SK-N-SH treated with all-trans-retinoic acid at 6 μM for 48 hours (cell line): ENCODE measurements at regions not wholly inside any gene's neighbourhood (a gene's known extent, or its start where the extent isn't known, plus 50 kb on each side); places are given as distances from the start of the nearest gene placed in this dataset.

Experiments
- ATAC-seq: fragments of 200-7000 bp; cut with Tn5 transposase; 3 replicates; pipeline ENCODE4 v1.9.1; 2020; ENCODE audit warnings: mild to moderate bottlenecking, moderate library complexity
- ARNTL ChIP-seq: fragments of 450-650 bp; formaldehyde crosslinking; IDR thresholded peaks from 2 replicates; pipeline ENCODE4 v1.5.0; 2020; ENCODE audit warnings: low read depth, mild to moderate bottlenecking, moderate library complexity, borderline replicate concordance
- BACH2 ChIP-seq: fragments of 250-450 bp; sonication (Bioruptor Pico); IDR thresholded peaks from 2 replicates; pipeline ENCODE4 v1.9.0; 2021; ENCODE audit warnings: mild to moderate bottlenecking, borderline replicate concordance
- CSDC2 ChIP-seq: fragments of 250-450 bp; sonication (Bioruptor Pico); IDR thresholded peaks from 2 replicates; pipeline ENCODE4 v1.5.0; 2020; ENCODE audit warnings: mild to moderate bottlenecking, moderate library complexity
- ESRRG ChIP-seq: fragments of 250-450 bp; sonication (Bioruptor Pico); IDR thresholded peaks from 2 replicates; pipeline ENCODE4 v1.6.1; 2021; ENCODE audit warnings: mild to moderate bottlenecking
- GLIS3 ChIP-seq: fragments of 250-450 bp; sonication (Bioruptor Pico); IDR thresholded peaks from 2 replicates; pipeline ENCODE4 v1.5.0; 2020; ENCODE audit warnings: mild to moderate bottlenecking, moderate library complexity
- ISL1 ChIP-seq: fragments of 250-450 bp; sonication (Bioruptor Pico); IDR thresholded peaks from 2 replicates; pipeline ENCODE4 v2.1.2; 2022; ENCODE audit warnings: mild to moderate bottlenecking, moderate library complexity
- PATZ1 ChIP-seq: fragments of 250-450 bp; sonication (Bioruptor Pico); IDR thresholded peaks from 2 replicates; pipeline ENCODE4 v1.8.0; 2020; ENCODE audit warnings: mild to moderate bottlenecking, moderate library complexity, borderline replicate concordance
- PPARA ChIP-seq: fragments of 250-450 bp; sonication (Bioruptor Pico); IDR thresholded peaks from 2 replicates; pipeline ENCODE4 v1.5.0; 2020; ENCODE audit warnings: mild to moderate bottlenecking, borderline replicate concordance
- RARB ChIP-seq: fragments of 250-450 bp; sonication (Bioruptor Pico); IDR thresholded peaks from 2 replicates; pipeline ENCODE4 v1.8.0; 2021; ENCODE audit warnings: mild to moderate bottlenecking, moderate library complexity
- SNAI2 ChIP-seq: fragments of 250-450 bp; sonication (Bioruptor Pico); IDR thresholded peaks from 2 replicates; pipeline ENCODE4 v1.5.0; 2020; ENCODE audit warnings: mild to moderate bottlenecking, moderate library complexity
- TCF4 ChIP-seq: fragments of 250-450 bp; sonication (Bioruptor Pico); IDR thresholded peaks from 2 replicates; pipeline ENCODE4 v1.8.0; 2021; ENCODE audit warnings: mild to moderate bottlenecking, moderate library complexity, borderline replicate concordance
- TOX ChIP-seq: fragments of 250-450 bp; sonication (Bioruptor Pico); IDR thresholded peaks from 2 replicates; pipeline ENCODE4 v1.8.0; 2021; ENCODE audit warnings: mild to moderate bottlenecking, moderate library complexity, borderline replicate concordance
- ZC3H10 ChIP-seq: fragments of 250-450 bp; sonication (Bioruptor Pico); IDR thresholded peaks from 2 replicates; pipeline ENCODE4 v1.5.1; 2021; ENCODE audit warnings: mild to moderate bottlenecking, moderate library complexity
- ZFP3 ChIP-seq: fragments of 250-450 bp; sonication (Bioruptor Pico); IDR thresholded peaks from 2 replicates; pipeline ENCODE4 v1.5.0; 2020; ENCODE audit warnings: mild to moderate bottlenecking, moderate library complexity
- ZFP30 ChIP-seq: fragments of 450-650 bp; formaldehyde crosslinking; IDR thresholded peaks from 2 replicates; pipeline ENCODE4 v1.5.0; 2022; ENCODE audit warnings: mild to moderate bottlenecking, moderate library complexity
- ZNF565 ChIP-seq: fragments of 450-650 bp; formaldehyde crosslinking; conservative IDR thresholded peaks from 2 replicates; pipeline ENCODE4 v1.5.0; 2020; ENCODE audit warnings: low read depth, mild to moderate bottlenecking, moderate library complexity
- ZNF70 ChIP-seq: fragments of 450-650 bp; formaldehyde crosslinking; IDR thresholded peaks from 2 replicates; pipeline ENCODE4 v1.5.0; 2020; ENCODE audit warnings: mild to moderate bottlenecking, moderate library complexity
- ZNF8 ChIP-seq: fragments of 450-650 bp; formaldehyde crosslinking; IDR thresholded peaks from 2 replicates; pipeline ENCODE4 v1.5.0; 2020; ENCODE audit warnings: mild to moderate bottlenecking, moderate library complexity
- TF ChIP-seq, protein P1 (sequence below): fragments of 250-450 bp; sonication (Bioruptor Pico); IDR thresholded peaks from 2 replicates; pipeline ENCODE4 v1.5.1; 2020; ENCODE audit warnings: low read depth, mild to moderate bottlenecking, moderate library complexity
- TF ChIP-seq, protein P2 (sequence below): fragments of 250-450 bp; sonication (Bioruptor Pico); IDR thresholded peaks from 2 replicates; pipeline ENCODE4 v1.5.1; 2021; ENCODE audit warnings: mild to moderate bottlenecking, moderate library complexity
- TF ChIP-seq, protein P3 (sequence below): fragments of 250-450 bp; sonication (Bioruptor Pico); IDR thresholded peaks from 2 replicates; pipeline ENCODE4 v1.8.0; 2021; ENCODE audit warnings: low read depth, mild to moderate bottlenecking, moderate library complexity, borderline replicate concordance
- TF ChIP-seq, protein P4 (sequence below): fragments of 250-450 bp; sonication (Bioruptor Pico); IDR thresholded peaks from 2 replicates; pipeline ENCODE4 v1.5.0; 2020; ENCODE audit warnings: mild to moderate bottlenecking, moderate library complexity

GRCh38 chr6:117018771-117019170 lies 141.7 kb downstream of the RFX6 start:
- TF ChIP-seq ZNF8 (CRISPR knock-in tag), result no peak
- TF ChIP-seq ZNF565, result no peak
- no peak for TF ChIP-seq ZFP3
- TF ChIP-seq, protein P1, sequence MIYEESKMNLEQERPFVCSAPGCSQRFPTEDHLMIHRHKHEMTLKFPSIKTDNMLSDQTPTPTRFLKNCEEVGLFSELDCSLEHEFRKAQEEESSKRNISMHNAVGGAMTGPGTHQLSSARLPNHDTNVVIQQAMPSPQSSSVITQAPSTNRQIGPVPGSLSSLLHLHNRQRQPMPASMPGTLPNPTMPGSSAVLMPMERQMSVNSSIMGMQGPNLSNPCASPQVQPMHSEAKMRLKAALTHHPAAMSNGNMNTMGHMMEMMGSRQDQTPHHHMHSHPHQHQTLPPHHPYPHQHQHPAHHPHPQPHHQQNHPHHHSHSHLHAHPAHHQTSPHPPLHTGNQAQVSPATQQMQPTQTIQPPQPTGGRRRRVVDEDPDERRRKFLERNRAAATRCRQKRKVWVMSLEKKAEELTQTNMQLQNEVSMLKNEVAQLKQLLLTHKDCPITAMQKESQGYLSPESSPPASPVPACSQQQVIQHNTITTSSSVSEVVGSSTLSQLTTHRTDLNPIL (CRISPR knock-in tag), result no peak
- no peak for TF ChIP-seq TCF4 (CRISPR knock-in tag)
- TF ChIP-seq CSDC2 (CRISPR knock-in tag), result no peak
- no peak for TF ChIP-seq GLIS3
- TF ChIP-seq ZNF70, result no peak
- no peak for TF ChIP-seq ZFP30 (CRISPR knock-in tag)
- no peak for TF ChIP-seq RARB (CRISPR knock-in tag)
- TF ChIP-seq PPARA, result no peak
- TF ChIP-seq PATZ1 (CRISPR knock-in tag), result no peak
- no peak for TF ChIP-seq ARNTL (CRISPR knock-in tag)
- TF ChIP-seq, protein P2, sequence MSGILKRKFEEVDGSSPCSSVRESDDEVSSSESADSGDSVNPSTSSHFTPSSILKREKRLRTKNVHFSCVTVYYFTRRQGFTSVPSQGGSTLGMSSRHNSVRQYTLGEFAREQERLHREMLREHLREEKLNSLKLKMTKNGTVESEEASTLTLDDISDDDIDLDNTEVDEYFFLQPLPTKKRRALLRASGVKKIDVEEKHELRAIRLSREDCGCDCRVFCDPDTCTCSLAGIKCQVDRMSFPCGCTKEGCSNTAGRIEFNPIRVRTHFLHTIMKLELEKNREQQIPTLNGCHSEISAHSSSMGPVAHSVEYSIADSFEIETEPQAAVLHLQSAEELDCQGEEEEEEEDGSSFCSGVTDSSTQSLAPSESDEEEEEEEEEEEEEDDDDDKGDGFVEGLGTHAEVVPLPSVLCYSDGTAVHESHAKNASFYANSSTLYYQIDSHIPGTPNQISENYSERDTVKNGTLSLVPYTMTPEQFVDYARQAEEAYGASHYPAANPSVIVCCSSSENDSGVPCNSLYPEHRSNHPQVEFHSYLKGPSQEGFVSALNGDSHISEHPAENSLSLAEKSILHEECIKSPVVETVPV (CRISPR knock-in tag), result no peak
- TF ChIP-seq, protein P3, sequence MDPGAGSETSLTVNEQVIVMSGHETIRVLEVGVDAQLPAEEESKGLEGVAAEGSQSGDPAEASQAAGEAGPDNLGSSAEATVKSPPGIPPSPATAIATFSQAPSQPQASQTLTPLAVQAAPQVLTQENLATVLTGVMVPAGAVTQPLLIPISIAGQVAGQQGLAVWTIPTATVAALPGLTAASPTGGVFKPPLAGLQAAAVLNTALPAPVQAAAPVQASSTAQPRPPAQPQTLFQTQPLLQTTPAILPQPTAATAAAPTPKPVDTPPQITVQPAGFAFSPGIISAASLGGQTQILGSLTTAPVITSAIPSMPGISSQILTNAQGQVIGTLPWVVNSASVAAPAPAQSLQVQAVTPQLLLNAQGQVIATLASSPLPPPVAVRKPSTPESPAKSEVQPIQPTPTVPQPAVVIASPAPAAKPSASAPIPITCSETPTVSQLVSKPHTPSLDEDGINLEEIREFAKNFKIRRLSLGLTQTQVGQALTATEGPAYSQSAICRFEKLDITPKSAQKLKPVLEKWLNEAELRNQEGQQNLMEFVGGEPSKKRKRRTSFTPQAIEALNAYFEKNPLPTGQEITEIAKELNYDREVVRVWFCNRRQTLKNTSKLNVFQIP, result no peak
- no peak for TF ChIP-seq ESRRG (CRISPR knock-in tag)
- TF ChIP-seq, all 23 proteins: peak for 0
- no peak for ATAC-seq

GRCh38 chr6:117022774-117023173 lies 145.7 kb downstream of the RFX6 start:
- ATAC-seq, result no peak
- TF ChIP-seq RARB (CRISPR knock-in tag) (no peak), ZFP30 (CRISPR knock-in tag) (no peak), TCF4 (CRISPR knock-in tag) (no peak), ARNTL (CRISPR knock-in tag) (no peak), BACH2 (CRISPR knock-in tag) (no peak), ISL1 (CRISPR knock-in tag) (no peak), ZC3H10 (no peak), ZNF565 (no peak), ZNF8 (CRISPR knock-in tag) (no peak), ZFP3 (no peak), TOX (CRISPR knock-in tag) (no peak), GLIS3 (no peak), ESRRG (CRISPR knock-in tag) (no peak), SNAI2 (CRISPR knock-in tag) (no peak)
- TF ChIP-seq, protein P3, result no peak
- TF ChIP-seq, protein P4, sequence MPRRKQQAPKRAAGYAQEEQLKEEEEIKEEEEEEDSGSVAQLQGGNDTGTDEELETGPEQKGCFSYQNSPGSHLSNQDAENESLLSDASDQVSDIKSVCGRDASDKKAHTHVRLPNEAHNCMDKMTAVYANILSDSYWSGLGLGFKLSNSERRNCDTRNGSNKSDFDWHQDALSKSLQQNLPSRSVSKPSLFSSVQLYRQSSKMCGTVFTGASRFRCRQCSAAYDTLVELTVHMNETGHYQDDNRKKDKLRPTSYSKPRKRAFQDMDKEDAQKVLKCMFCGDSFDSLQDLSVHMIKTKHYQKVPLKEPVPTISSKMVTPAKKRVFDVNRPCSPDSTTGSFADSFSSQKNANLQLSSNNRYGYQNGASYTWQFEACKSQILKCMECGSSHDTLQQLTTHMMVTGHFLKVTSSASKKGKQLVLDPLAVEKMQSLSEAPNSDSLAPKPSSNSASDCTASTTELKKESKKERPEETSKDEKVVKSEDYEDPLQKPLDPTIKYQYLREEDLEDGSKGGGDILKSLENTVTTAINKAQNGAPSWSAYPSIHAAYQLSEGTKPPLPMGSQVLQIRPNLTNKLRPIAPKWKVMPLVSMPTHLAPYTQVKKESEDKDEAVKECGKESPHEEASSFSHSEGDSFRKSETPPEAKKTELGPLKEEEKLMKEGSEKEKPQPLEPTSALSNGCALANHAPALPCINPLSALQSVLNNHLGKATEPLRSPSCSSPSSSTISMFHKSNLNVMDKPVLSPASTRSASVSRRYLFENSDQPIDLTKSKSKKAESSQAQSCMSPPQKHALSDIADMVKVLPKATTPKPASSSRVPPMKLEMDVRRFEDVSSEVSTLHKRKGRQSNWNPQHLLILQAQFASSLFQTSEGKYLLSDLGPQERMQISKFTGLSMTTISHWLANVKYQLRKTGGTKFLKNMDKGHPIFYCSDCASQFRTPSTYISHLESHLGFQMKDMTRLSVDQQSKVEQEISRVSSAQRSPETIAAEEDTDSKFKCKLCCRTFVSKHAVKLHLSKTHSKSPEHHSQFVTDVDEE (CRISPR knock-in tag), result no peak
- TF ChIP-seq, protein P2 (CRISPR knock-in tag), result no peak
- TF ChIP-seq, protein P1 (CRISPR knock-in tag), result no peak
